ENCODE measurements at regions not wholly inside any gene's neighbourhood (a gene's known extent, or its start where the extent isn't known, plus 50 kb on each side); places are given as distances from the start of the nearest gene placed in this dataset.

DNA sequence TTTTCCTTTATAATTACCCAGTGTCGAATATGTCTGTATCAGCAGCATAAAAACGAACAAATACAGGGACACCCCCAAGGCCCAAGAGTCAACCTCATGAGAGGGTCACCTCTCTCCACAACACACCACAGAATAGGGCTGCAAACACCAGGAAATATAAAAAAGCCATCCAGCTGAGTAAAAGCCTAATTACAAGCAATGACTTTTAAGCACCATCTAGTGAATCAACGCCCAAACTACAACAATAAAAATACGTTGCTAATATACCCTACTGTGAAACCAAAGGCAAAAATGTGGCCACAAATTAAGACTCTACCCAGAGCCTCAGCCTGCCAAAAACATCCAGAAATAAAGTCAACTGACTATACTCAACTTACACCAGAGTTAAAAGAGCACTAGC is 817.9 kb upstream of the NEGR1 start:
- Histone ChIP-seq H3F3A (ENCODE audit: insufficient read depth, low read length, poor library complexity, severe bottlenecking) (no peaks in the 10 kb centered on the region), H2AFZ (ENCODE audit: low read depth, low read length) (no peak overlapping the region), H4K20me1 (ENCODE audit: insufficient read depth) (no peaks in the 10 kb centered on the region), H3K27me3 (ENCODE audit: insufficient read depth, low read depth, low read length) (no peaks in the 10 kb centered on the region), H3K9me3 (ENCODE audit: low read length) (no peaks in the 10 kb centered on the region), H3K4me3 (ENCODE audit: low read length) (no peak overlapping the region), H3K79me2 (replicated peaks; ENCODE audit: insufficient read depth, low read length) (no peaks in the 10 kb centered on the region), H3K9me2 (ENCODE audit: insufficient read depth, low read length) (no peaks in the 10 kb centered on the region), H3K4me2 (ENCODE audit: low read length) (no peak overlapping the region), H3K36me3 (ENCODE audit: insufficient read depth, low read length) (no peaks in the 10 kb centered on the region), H3K9ac (ENCODE audit: low read length) (no peak overlapping the region), H3K27ac (ENCODE audit: low read length) (no peak overlapping the region)
- no peak for TF ChIP-seq EZH2 (IDR thresholded peaks at IDR 0.05; ENCODE audit: borderline replicate concordance, insufficient read depth, low read length, poor library complexity, severe bottlenecking)
- TF ChIP-seq SMC3 (conservative IDR thresholded peaks at IDR 0.05; ENCODE audit: poor library complexity), result peak; percentile 17

DNA sequence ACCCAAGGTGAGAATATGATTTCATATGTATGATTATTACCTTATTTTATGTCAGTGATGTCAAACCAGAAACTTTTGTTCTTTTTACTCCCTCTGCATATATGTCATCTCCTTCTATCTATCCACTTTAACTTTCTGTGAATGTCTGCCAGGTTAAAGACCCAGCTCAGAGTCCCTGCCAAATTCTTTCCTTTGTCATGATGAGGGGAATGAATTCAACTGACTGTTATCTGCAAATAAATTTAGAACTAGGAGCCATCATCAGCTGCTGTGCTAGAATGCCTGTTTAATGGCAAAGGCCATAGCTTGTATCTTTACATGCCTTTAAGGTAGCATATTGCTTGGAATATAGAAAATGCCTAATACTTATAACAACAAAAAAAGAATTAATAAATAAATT is 815.6 kb upstream of the NEGR1 start:
- Histone ChIP-seq H3K9me3 (ENCODE audit: low read length) (no peaks in the 10 kb centered on the region), H3K9ac (ENCODE audit: low read length) (no peak overlapping the region), H3K36me3 (ENCODE audit: insufficient read depth, low read length) (no peaks in the 10 kb centered on the region), H3K4me2 (ENCODE audit: low read length) (no peak overlapping the region), H3K79me2 (replicated peaks; ENCODE audit: insufficient read depth, low read length) (no peaks in the 10 kb centered on the region), H3F3A (ENCODE audit: insufficient read depth, low read length, poor library complexity, severe bottlenecking) (no peaks in the 10 kb centered on the region), H3K27ac (ENCODE audit: low read length) (no peak overlapping the region), H3K27me3 (ENCODE audit: insufficient read depth, low read depth, low read length) (no peaks in the 10 kb centered on the region), H3K4me3 (ENCODE audit: low read length) (no peak overlapping the region), H2AFZ (ENCODE audit: low read depth, low read length) (no peak overlapping the region), H3K9me2 (ENCODE audit: insufficient read depth, low read length) (no peaks in the 10 kb centered on the region), H4K20me1 (ENCODE audit: insufficient read depth) (no peaks in the 10 kb centered on the region)
- no peak for TF ChIP-seq EZH2 (IDR thresholded peaks at IDR 0.05; ENCODE audit: borderline replicate concordance, insufficient read depth, low read length, poor library complexity, severe bottlenecking)
- no peak for TF ChIP-seq RAD21 (conservative IDR thresholded peaks at IDR 0.05)
- TF ChIP-seq SMC3 (conservative IDR thresholded peaks at IDR 0.05; ENCODE audit: poor library complexity), result no peak
- no peak for TF ChIP-seq TAF1 (IDR thresholded peaks at IDR 0.05; ENCODE audit: low read depth)

DNA sequence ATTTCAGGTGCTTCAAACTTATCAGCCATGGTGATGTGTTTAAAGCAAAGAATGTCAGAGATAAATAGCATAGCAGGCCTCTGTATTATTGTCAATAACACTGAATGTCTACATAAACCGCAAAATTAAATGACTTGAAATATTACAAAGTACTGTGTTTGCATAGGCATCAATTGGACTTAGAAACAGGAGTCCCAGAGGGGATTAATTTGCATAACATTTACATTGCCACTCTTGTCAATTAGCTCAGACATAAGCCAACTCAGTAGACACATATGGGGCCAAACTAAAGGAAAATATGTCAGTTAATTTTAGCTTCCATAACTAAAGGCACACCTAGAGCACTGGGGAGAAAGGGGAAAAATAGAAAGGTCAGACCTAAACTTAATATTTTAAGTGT is 814.5 kb upstream of the NEGR1 start:
- H3K9me3 ChIP-seq (ENCODE audit: low read length), result no peaks in the 10 kb centered on the region
- TF ChIP-seq POLR2AphosphoS5 (IDR thresholded peaks at IDR 0.05), result peak; percentile 26
- peak; percentile 47 for TF ChIP-seq EP300 (conservative IDR thresholded peaks at IDR 0.05; ENCODE audit: poor library complexity, severe bottlenecking)
- TF ChIP-seq, protein P1, sequence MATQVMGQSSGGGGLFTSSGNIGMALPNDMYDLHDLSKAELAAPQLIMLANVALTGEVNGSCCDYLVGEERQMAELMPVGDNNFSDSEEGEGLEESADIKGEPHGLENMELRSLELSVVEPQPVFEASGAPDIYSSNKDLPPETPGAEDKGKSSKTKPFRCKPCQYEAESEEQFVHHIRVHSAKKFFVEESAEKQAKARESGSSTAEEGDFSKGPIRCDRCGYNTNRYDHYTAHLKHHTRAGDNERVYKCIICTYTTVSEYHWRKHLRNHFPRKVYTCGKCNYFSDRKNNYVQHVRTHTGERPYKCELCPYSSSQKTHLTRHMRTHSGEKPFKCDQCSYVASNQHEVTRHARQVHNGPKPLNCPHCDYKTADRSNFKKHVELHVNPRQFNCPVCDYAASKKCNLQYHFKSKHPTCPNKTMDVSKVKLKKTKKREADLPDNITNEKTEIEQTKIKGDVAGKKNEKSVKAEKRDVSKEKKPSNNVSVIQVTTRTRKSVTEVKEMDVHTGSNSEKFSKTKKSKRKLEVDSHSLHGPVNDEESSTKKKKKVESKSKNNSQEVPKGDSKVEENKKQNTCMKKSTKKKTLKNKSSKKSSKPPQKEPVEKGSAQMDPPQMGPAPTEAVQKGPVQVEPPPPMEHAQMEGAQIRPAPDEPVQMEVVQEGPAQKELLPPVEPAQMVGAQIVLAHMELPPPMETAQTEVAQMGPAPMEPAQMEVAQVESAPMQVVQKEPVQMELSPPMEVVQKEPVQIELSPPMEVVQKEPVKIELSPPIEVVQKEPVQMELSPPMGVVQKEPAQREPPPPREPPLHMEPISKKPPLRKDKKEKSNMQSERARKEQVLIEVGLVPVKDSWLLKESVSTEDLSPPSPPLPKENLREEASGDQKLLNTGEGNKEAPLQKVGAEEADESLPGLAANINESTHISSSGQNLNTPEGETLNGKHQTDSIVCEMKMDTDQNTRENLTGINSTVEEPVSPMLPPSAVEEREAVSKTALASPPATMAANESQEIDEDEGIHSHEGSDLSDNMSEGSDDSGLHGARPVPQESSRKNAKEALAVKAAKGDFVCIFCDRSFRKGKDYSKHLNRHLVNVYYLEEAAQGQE (IDR thresholded peaks at IDR 0.05; ENCODE audit: borderline replicate concordance), result no peak
- no peak for TF ChIP-seq RAD21 (conservative IDR thresholded peaks at IDR 0.05)
- no peak overlapping the region for H3K4me2 ChIP-seq (ENCODE audit: low read length)
- H3K9me2 ChIP-seq (ENCODE audit: insufficient read depth, low read length), result no peaks in the 10 kb centered on the region
- H3K36me3 ChIP-seq (ENCODE audit: insufficient read depth, low read length), result no peaks in the 10 kb centered on the region
- H3K27me3 ChIP-seq (ENCODE audit: insufficient read depth, low read depth, low read length), result no peaks in the 10 kb centered on the region
- no peaks in the 10 kb centered on the region for H4K20me1 ChIP-seq (ENCODE audit: insufficient read depth)
- H3K9ac ChIP-seq (ENCODE audit: low read length), result no peak overlapping the region
- no peak overlapping the region for H3K27ac ChIP-seq (ENCODE audit: low read length)
- H3K79me2 ChIP-seq (replicated peaks; ENCODE audit: insufficient read depth, low read length), result no peaks in the 10 kb centered on the region
- no peak overlapping the region for H3K4me3 ChIP-seq (ENCODE audit: low read length)
- H3F3A ChIP-seq (ENCODE audit: insufficient read depth, low read length, poor library complexity, severe bottlenecking), result no peaks in the 10 kb centered on the region
- no peak overlapping the region for H2AFZ ChIP-seq (ENCODE audit: low read depth, low read length)
